NCI-H2196 (cell line): ENCODE measurements at regions not wholly inside any gene's neighbourhood (a gene's known extent, or its start where the extent isn't known, plus 50 kb on each side); places are given as distances from the start of the nearest gene placed in this dataset.

ENCODE experiments used
- DNase-seq: peaks from one replicate; lab custom pipeline; 2025; ENCODE audit not compliant: unreplicated experiment; lab: John Stamatoyannopoulos, UW

GRCh38 chr6:163901681-163902080, 487.2 kb downstream of the QKI start:
- no peak for DNase-seq

DNA sequence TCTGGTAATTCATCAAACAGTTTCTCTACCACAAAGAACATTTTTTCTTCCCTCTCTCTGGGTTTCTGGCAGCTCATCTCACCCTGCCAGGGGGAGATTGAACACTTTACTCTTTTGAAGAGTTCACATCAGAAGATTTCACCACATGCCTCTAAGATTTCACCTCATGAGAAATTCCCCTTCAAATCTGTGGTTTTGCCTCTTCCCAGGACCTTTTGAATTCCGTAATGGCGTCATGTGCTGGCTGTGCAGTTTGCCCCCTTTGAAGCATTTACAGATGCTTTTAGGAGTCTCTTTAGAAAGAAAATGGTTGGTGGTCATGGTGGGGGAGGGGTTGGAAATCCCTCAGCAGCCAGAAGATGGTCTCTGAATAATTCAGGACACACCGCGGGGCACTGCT, 486.1 kb downstream of the QKI start:
- no peak for DNase-seq

- no peak for DNase-seq
Measured at GRCh38 chr6:163897669-163898068, 483.2 kb downstream of the QKI start.

GRCh38 chr6:163897030-163897429, 482.5 kb downstream of the QKI start:
- no peak for DNase-seq

DNA sequence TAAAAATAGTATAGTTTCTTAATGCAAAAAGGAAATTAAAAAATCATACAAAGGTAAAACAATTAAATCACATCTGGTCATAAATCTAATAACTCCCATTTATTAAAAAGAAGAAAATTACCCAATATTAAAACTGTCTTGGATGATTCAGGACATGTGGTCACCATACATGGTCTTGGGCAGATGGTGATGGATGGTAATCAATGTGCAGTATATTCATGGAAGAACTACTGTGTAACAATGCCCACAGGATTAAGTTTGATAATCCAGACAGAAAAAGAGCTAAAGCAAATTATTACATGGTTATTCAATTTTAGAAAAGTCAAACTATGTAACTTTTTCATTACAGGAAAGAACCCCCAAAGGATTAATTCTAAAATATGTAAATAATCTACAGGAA, 480.6 kb downstream of the QKI start:
- DNase-seq: no peak

- DNase-seq: no peak
Measured at GRCh38 chr6:163893609-163894189, 479.2 kb downstream of the QKI start.

- no peak for DNase-seq
Measured at GRCh38 chr6:163892824-163893561, 478.5 kb downstream of the QKI start.

GRCh38 chr6:163889904-163890514, 475.5 kb downstream of the QKI start:
- DNase-seq: no peak

DNA sequence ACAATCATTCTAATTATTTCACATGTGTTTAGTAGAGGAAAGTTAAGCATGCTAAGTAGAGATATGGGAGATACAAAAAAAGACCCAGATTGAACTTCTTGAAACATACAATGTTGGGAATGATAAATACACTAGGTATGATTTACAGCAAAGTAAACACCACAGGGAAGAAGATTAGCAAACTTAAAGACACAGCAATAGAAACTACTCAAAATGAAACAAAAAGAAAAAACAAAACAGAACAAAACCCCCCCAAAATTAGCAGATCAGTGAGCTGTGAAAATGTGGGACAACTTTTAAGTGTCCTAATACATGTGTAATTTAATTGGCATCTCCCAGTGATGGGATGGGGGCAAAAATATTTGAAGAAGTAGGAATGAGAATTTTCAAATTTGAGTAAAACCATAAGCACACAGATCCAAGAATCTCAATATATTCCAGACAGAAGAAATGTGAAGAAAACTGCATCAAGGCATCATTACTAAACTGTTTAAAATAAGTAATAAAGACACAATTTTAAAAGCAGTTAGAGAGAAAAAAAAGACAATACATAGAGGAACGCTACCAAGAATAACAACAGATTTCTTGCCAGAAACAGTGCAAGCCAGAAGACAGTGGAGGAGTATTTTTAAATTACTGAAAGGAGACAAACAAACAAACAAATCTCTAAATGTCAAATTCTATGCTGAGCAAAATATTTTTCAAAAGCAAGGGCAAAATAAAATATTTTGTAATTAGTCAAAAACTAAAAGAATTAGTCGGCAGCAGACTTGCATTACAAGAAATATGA, 473.7 kb downstream of the QKI start:
- DNase-seq: no peak

GRCh38 chr6:163886428-163886827, 471.9 kb downstream of the QKI start:
- DNase-seq: no peak

- DNase-seq: no peak
Measured at GRCh38 chr6:163883984-163884383, 469.5 kb downstream of the QKI start.

- no peak for DNase-seq
Measured at GRCh38 chr6:163878698-163879097, 464.2 kb downstream of the QKI start.

DNA sequence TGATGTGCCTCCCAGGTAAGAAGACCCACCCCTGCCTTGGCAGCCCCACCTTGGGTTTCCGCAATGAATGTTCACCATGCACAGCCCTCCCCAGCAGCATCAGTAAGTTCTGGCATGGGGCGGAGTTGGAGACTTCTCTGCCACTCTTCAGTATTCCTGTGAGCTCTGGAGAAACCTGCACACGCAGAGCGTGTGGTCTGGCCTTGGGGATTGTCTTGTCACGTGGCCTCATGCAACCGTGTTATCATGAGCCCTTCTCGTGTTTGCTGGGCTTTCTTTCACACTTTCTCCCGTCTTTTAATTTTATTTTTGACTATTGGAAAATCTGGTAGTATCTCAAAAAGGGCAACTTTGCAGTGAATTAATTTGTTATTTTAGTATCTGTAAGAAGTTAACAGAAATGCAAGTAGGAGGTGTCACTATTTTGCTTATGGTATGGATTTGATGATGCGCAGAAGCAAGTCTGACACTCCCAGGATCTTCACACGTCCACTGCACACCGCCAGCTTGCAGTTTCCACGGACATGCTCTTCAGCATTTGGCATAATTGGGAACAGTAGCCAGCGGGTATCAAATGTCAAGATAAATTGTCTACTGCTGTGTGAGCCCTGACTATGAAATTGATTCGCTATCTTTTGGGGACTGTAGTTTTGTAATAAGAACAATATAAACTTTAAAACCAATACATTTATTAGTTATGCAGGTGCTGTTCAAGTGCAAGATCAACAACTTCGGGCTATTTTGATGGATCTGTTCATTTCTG, 463.5 kb downstream of the QKI start:
- no peak for DNase-seq

DNA sequence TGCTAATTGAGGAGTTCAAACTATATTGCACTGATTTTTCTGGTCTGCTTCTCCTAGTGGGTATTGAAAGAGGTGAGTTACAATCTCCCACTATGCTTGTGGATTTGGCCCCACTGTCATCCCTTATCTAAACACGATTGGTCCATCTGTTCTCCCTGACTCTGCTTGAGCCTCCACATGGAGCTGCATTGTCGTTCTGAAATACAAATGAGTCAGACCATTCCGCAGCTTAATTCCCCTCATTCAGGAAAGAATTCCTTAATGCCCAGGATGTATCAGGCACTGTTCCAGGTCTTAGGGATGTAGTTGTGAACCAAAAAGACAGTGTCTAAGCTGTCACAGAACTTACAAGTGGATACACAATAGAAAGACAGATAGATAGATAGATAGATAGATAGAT, 461.9 kb downstream of the QKI start:
- no peak for DNase-seq

- DNase-seq: no peak
Measured at GRCh38 chr6:163874784-163875183, 460.3 kb downstream of the QKI start.

GRCh38 chr6:163872335-163872734, 457.8 kb downstream of the QKI start:
- DNase-seq: no peak

- no peak for DNase-seq
Measured at GRCh38 chr6:163871616-163872015, 457.1 kb downstream of the QKI start.

GRCh38 chr6:163867518-163868292, 453.2 kb downstream of the QKI start:
- DNase-seq: no peak

- DNase-seq: no peak
Measured at GRCh38 chr6:163866192-163866591, 451.7 kb downstream of the QKI start.

DNA sequence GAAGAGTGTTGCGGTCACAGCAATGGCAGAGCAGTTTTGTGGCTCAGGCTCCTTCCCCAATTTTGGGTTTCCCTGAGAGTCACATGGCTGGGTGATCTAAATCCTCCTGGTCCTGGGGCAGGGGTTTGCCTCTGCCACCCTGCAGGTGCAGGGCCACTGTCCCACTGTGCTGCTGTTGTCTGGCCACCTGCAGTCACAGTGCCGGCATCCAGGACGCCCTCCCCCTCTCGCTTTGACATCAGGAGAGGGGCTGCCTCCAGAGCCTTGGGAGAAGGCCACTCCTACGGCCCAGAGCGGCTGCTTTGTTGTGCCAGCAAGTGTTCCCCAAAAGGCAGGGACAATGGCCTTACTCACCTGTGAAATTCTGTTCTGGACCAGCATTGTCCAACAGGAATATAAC, 449.0 kb downstream of the QKI start:
- DNase-seq: no peak
